ENCODE measurements at regions not wholly inside any gene's neighbourhood (a gene's known extent, or its start where the extent isn't known, plus 50 kb on each side); places are given as distances from the start of the nearest gene placed in this dataset.

- Histone ChIP-seq H3K79me2 (ENCODE audit: insufficient read depth, low read depth) (no peaks in the 10 kb centered on the region), H3K27ac (no peak overlapping the region), H3K27me3 (ENCODE audit: insufficient read depth, low read depth) (no peaks in the 10 kb centered on the region), H3K36me3 (ENCODE audit: insufficient read depth) (no peaks in the 10 kb centered on the region), H4K20me1 (ENCODE audit: insufficient read depth) (no peaks in the 10 kb centered on the region), H3K4me3 (IDR thresholded peaks at IDR 0.05; ENCODE audit: insufficient read depth, low read depth, low read length) (no peak overlapping the region), H3K4me1 (ENCODE audit: low read depth, poor library complexity, severe bottlenecking) (no peaks in the 10 kb centered on the region), H2AFZ (ENCODE audit: low read depth) (no peak overlapping the region), H3K4me2 (no peak overlapping the region), H3K9ac (no peak overlapping the region)
- TF ChIP-seq CTCF (conservative IDR thresholded peaks at IDR 0.05; ENCODE audit: low read depth, low read length): no peak
These were observed 187.3 kb upstream of the HEY2 start for GRCh38 chr6:125562156-125562555.

- no peak overlapping the region for H3K9ac ChIP-seq
- no peak overlapping the region for H3K4me3 ChIP-seq (IDR thresholded peaks at IDR 0.05; ENCODE audit: insufficient read depth, low read depth, low read length)
- TF ChIP-seq CTCF (conservative IDR thresholded peaks at IDR 0.05; ENCODE audit: low read depth, low read length): no peak
- no peak overlapping the region for H3K4me2 ChIP-seq
- no peak overlapping the region for H2AFZ ChIP-seq (ENCODE audit: low read depth)
- no peaks in the 10 kb centered on the region for H3K79me2 ChIP-seq (ENCODE audit: insufficient read depth, low read depth)
- no peaks in the 10 kb centered on the region for H3K36me3 ChIP-seq (ENCODE audit: insufficient read depth)
- no peaks in the 10 kb centered on the region for H3K4me1 ChIP-seq (ENCODE audit: low read depth, poor library complexity, severe bottlenecking)
- no peaks in the 10 kb centered on the region for H3K27me3 ChIP-seq (ENCODE audit: insufficient read depth, low read depth)
- no peaks in the 10 kb centered on the region for H4K20me1 ChIP-seq (ENCODE audit: insufficient read depth)
- H3K27ac ChIP-seq: no peak overlapping the region
These were observed 184.5 kb upstream of the HEY2 start for GRCh38 chr6:125564941-125565340.

- no peak overlapping the region for H2AFZ ChIP-seq (ENCODE audit: low read depth)
These were observed 182.0 kb upstream of the HEY2 start for GRCh38 chr6:125567407-125567806.

GRCh38 chr6:125568609-125569008 is 180.8 kb upstream of the HEY2 start:
- H4K20me1 ChIP-seq (ENCODE audit: insufficient read depth): no peaks in the 10 kb centered on the region
- no peak for TF ChIP-seq CTCF (conservative IDR thresholded peaks at IDR 0.05; ENCODE audit: low read depth, low read length)
- H3K4me2 ChIP-seq: no peak overlapping the region
- H3K4me3 ChIP-seq (IDR thresholded peaks at IDR 0.05; ENCODE audit: insufficient read depth, low read depth, low read length): no peak overlapping the region
- H2AFZ ChIP-seq (ENCODE audit: low read depth): no peak overlapping the region
- no peaks in the 10 kb centered on the region for H3K36me3 ChIP-seq (ENCODE audit: insufficient read depth)
- no peak overlapping the region for H3K9ac ChIP-seq
- H3K27me3 ChIP-seq (ENCODE audit: insufficient read depth, low read depth): no peaks in the 10 kb centered on the region
- no peaks in the 10 kb centered on the region for H3K4me1 ChIP-seq (ENCODE audit: low read depth, poor library complexity, severe bottlenecking)
- no peaks in the 10 kb centered on the region for H3K79me2 ChIP-seq (ENCODE audit: insufficient read depth, low read depth)
- H3K27ac ChIP-seq: no peak overlapping the region

More at GRCh38 chr6:125567407-125567806, 182.0 kb upstream of the HEY2 start:
- Histone ChIP-seq H3K79me2 (ENCODE audit: insufficient read depth, low read depth) (no peaks in the 10 kb centered on the region), H3K4me3 (IDR thresholded peaks at IDR 0.05; ENCODE audit: insufficient read depth, low read depth, low read length) (no peak overlapping the region), H3K27me3 (ENCODE audit: insufficient read depth, low read depth) (no peaks in the 10 kb centered on the region), H4K20me1 (ENCODE audit: insufficient read depth) (no peaks in the 10 kb centered on the region), H3K4me1 (ENCODE audit: low read depth, poor library complexity, severe bottlenecking) (no peaks in the 10 kb centered on the region), H3K36me3 (ENCODE audit: insufficient read depth) (no peaks in the 10 kb centered on the region), H3K4me2 (no peak overlapping the region), H3K9ac (no peak overlapping the region), H3K27ac (no peak overlapping the region)
- no peak for TF ChIP-seq CTCF (conservative IDR thresholded peaks at IDR 0.05; ENCODE audit: low read depth, low read length)

All from KMS-11 (cell line).